DMS 273 (cell line): ENCODE measurements at regions not wholly inside any gene's neighbourhood (a gene's known extent, or its start where the extent isn't known, plus 50 kb on each side); places are given as distances from the start of the nearest gene placed in this dataset.
A peak's percentile ranks its signal among the peaks of the same experiment; 100 is the strongest.
"Not testable (repeated sequence)": the region's sequence is repeated elsewhere in the genome, so short reads cannot be mapped to it uniquely, and the experiment has no call there.

Source experiments
- DNase-seq: peaks from one replicate; lab custom pipeline; 2025; ENCODE audit not compliant: unreplicated experiment; lab: John Stamatoyannopoulos, UW

DNA sequence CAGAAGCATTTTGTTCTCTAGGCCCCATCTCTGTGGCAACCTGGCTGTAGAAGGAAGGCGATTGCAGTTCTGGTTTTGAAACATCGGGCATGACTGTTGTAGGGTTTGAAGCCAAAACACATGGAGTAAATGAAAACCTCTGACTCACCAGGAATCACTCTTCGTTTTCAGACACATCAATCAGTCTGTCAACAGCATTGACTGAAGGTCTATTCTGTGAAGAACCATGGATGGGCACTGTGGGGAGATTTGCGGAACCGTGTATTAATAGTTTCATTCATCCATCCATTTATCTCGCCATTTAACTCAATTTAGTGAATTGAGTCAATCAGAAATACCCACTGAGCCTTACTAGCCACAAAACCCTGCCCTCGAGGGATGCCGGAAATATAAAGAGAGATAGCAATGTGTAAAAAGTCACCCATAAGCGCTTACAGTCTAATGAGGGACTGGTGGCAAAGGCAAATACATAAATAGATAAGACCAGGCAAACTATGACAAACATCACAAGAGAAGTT lies 364.6 kb upstream of the PROX1 start:
- no peak for DNase-seq

GRCh38 chr1:213623862-213624261 lies 363.9 kb upstream of the PROX1 start:
- no peak for DNase-seq

GRCh38 chr1:213636778-213637177 lies 351.0 kb upstream of the PROX1 start:
- DNase-seq, result not testable (repeated sequence)

DNA sequence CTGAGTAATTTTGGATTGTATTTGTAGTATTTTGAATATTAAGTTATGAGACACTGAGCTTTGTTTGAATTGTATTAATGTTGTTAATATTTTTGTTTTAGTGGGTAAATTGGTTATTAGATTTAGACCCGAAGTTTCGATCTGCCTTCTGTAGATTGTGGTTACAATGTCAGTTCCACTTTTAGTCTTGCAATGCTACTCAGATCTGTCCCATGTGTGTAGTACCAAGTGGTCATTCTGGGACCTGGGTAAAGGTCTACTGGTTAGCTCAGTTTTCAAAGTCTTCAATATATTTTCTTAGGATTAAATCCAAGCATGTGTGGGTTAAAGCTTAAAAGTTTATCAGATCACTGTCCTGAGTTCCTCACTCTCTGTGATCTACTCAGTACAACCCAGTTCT lies 346.5 kb upstream of the PROX1 start:
- DNase-seq, result no peak

- no peak for DNase-seq
Measured at GRCh38 chr1:213643360-213643759, 344.4 kb upstream of the PROX1 start.

GRCh38 chr1:213647864-213648650 lies 339.7 kb upstream of the PROX1 start:
- DNase-seq, result no peak

GRCh38 chr1:213649373-213649772 lies 338.4 kb upstream of the PROX1 start:
- DNase-seq, result no peak

DNA sequence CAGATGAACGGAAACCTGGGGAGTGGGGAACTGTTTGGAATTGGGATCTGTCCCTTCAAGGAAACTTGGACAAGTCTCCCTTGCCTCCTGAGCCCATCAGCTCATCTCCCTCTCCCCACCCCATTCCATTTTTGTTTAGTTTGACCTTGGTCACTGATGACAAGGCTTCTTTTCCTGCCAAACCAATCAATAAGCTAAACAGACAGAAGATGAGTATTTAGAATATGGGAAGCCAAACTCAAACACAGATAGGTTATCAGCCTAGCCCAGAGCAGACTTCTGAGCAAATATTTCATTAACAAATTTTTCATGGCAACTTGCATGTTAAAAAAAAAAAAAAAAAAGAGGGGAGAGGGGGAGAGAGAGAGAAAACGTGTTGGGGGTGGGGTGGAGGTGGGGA lies 337.2 kb upstream of the PROX1 start:
- no peak for DNase-seq

DNA sequence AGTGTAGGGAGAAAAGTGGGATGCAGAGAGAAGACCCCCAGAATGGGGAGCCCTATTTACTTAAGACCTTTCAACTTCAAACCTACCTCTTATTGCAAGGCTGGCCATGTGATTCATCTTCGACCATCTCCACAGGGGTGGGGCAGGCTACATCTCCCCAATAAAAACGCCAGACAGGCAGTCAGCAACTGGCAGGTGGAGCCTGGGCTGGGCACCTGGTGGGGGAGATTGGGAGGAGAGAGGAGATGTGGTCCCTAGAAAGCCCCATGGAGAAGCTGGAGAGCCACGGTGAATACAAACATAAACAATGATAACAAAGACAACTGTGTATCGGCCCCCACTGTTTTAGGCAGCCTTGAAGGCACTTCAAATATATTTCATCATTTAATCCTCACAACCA lies 336.7 kb upstream of the PROX1 start:
- DNase-seq, result no peak

GRCh38 chr1:213652109-213652508 lies 335.7 kb upstream of the PROX1 start:
- DNase-seq, result no peak

- no peak for DNase-seq
Measured at GRCh38 chr1:213656039-213656438, 331.7 kb upstream of the PROX1 start.

GRCh38 chr1:213656503-213656902 lies 331.3 kb upstream of the PROX1 start:
- no peak for DNase-seq

GRCh38 chr1:213657013-213657412 lies 330.8 kb upstream of the PROX1 start:
- DNase-seq, result no peak

GRCh38 chr1:213657879-213658278 lies 329.9 kb upstream of the PROX1 start:
- DNase-seq, result no peak

DNA sequence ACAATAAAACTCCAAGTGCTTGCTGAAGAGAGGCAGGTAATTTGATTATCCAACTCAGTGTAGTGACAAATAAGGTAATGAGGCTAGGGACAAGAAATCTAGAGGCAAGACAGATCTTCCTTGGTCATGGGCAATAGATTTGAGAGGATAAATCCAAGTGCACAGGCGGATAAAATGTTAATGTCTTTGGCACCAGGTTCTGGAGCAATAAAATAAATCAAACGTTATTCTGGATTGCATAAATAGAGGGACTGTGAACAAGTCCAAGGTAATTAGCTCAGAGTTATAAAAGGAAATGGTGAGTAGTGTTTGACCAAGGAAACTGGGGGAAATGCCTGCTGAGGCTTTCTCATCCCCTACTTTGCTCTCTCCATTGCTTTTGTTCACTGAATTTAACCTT lies 329.3 kb upstream of the PROX1 start:
- no peak for DNase-seq

DNA sequence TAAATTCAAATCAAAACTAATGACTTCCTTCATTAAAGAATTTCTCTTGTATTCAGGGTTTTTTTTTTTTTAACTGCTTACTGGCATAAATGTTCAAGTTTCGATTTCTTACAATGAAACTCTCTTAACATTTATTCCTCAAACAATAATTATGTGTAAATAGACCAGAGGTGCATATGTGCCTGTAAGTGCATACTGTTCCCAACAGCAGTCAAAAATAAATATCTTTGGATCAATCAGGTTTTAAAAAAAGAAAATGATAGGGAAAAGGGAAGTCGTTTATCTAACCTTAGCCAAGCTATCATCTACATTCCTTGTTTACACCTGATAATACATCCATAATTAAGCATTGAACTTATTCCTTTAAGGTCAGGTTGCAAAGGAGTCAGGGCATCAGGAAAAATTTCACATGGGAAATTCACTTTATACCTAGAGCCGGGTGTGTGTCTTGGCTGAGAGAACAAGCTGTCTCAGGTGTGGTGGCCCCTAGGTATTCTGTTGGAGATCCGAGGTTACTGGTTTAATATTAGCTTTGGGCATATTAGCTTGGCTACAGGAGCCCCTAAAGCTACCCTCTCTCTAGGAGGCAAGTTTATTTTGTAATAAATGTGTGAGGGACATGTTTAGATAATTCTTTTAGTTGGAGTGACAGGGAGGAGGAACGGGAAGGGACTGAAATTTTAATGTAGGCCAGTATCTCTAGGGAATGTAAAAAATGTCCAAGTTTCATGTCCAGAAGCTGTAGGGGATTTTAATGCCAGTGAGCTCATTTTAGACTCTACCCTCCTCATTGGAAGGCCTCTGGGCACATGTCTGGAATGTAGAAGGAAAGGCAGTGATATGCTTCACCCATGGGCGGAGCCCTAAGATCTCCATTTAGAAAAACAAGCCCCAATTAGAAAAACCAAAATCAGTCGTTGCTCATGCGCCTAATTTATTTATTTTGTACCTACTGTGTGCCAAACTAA lies 327.9 kb upstream of the PROX1 start:
- no peak for DNase-seq

DNA sequence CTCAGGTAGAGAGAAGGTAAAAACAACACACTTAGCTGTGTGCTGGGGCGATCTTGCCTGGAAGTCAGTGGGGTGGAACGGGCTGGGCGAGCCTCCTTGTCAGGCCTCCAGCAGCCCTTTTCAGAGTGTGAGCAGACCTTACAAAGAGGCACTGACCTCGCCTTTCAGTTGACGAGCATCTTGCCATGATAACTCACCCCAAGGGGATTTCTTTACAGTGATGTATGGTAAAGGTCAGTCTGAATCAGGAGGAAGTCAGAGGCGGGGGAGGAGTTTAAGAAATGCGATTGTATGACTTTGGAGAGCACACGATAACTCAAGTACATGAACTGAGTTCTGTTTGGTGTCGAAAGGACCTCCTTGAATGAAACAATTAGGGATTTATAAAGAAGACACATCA lies 326.5 kb upstream of the PROX1 start:
- DNase-seq, result no peak

DNA sequence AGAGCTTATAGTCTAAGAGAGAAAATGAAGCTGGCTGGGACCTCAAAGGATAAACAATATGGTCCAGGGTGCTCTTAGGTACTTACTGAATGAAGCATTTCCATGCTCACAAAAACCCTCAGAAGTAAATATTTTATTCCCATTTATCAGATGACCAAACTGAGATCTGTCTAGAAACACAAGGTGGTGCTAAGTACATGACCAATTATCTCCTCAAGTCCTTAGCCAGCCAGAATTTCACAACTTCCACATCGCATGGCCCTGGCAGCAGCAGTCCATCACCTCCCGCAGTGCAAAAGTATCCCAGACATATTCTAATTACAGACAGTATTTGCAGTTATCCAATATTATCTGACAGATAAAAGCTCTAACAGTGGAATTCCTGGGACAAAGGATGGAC lies 321.7 kb upstream of the PROX1 start:
- peak; percentile 41 for DNase-seq

- DNase-seq, result no peak
Measured at GRCh38 chr1:213666922-213667321, 320.9 kb upstream of the PROX1 start.

DNA sequence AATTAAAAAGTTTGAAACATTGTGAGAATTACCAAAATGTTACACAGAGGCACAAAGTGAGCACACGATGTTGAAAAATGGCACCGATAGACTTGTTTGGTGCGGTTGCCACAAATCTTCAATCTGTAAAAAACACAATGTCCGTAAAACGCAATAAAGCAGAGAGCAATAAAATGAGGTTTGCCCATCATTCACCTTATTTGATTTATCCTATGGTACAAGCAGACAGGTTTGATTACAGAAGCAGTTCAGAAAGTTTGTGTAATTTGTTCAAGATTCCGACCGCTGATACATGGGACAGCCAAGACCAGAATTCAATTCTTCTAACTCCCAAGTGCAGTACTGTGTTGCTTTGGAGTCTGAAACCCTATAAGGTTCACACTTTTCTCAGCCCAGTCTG lies 318.3 kb upstream of the PROX1 start:
- no peak for DNase-seq

DNA sequence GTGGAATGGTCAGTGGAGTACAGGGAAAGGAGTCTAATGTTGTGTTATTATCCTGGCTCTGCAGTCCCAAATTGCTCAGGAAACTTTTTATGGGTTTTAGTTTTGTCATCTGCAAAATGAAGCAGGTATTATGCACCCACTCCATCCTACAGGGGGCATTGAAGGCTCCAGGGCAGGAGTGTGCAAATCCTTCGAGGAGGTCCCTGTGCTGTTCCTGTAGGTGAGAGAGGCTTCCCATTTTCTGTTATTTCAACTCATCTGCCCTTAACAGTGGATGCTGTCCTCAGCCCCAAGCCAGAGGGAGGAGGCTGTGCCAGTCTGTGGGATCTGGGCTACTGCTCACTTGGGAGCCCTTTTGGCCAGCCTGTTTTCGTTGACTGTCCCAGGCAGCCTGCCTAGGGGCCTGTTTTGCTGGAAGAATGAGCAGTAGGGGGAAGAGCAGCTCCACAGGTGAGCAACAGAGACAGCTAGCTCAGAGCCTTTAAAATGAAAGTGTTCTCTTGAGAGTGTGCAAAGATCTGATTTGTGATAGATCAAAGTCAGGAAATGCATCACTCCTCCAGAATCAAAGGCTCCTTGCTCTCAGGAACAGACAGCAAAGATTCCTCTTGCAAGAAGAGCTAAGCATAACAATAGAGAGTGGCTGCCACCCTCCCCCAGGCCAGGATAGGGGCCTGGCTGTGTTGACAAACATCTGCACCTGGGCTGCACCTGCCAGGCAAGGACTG lies 317.6 kb upstream of the PROX1 start:
- DNase-seq, result no peak
